C4-2B (cell line): ENCODE measurements at regions not wholly inside any gene's neighbourhood (a gene's known extent, or its start where the extent isn't known, plus 50 kb on each side); places are given as distances from the start of the nearest gene placed in this dataset.

Experiments
- ZFX ChIP-seq: fragments of 450-650 bp; IDR thresholded peaks from 2 replicates; pipeline ENCODE4 v1.6.1; 2017
- TF ChIP-seq, protein P1 (sequence below): fragments of 450-650 bp; conservative IDR thresholded peaks from 2 replicates; pipeline ENCODE4 v1.5.1; 2017; ENCODE audit warnings: mild to moderate bottlenecking

DNA sequence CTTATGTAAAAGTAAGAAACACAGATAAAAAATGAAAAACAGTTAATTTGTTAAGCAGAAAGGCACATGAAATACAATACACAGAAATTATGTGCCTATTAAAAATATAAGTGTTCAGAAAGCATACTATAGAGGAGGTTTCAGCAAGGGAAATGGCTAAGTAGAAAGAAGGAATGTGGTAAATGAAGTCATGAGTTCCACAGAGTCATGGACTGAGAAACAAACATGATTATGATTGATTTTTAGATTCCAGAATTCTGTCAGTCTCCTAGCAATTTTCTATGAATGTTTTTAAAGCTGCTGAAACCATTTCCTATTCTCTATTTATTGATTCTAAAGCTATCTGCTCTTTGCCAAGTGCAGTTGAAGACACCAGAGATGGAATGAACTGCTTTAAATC is 1398.4 kb downstream of the ARAP2 start:
- TF ChIP-seq, protein P1, sequence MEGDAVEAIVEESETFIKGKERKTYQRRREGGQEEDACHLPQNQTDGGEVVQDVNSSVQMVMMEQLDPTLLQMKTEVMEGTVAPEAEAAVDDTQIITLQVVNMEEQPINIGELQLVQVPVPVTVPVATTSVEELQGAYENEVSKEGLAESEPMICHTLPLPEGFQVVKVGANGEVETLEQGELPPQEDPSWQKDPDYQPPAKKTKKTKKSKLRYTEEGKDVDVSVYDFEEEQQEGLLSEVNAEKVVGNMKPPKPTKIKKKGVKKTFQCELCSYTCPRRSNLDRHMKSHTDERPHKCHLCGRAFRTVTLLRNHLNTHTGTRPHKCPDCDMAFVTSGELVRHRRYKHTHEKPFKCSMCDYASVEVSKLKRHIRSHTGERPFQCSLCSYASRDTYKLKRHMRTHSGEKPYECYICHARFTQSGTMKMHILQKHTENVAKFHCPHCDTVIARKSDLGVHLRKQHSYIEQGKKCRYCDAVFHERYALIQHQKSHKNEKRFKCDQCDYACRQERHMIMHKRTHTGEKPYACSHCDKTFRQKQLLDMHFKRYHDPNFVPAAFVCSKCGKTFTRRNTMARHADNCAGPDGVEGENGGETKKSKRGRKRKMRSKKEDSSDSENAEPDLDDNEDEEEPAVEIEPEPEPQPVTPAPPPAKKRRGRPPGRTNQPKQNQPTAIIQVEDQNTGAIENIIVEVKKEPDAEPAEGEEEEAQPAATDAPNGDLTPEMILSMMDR: no peak
- no peak for TF ChIP-seq ZFX
